Ramos (cell line): ENCODE measurements at regions not wholly inside any gene's neighbourhood (a gene's known extent, or its start where the extent isn't known, plus 50 kb on each side); places are given as distances from the start of the nearest gene placed in this dataset.
"Not testable (repeated sequence)": the region's sequence is repeated elsewhere in the genome, so short reads cannot be mapped to it uniquely, and the experiment has no call there.

ENCODE experiments used
- in situ Hi-C: fragments of 300-500 bp; cut with MboI; formaldehyde crosslinking; loops from one replicate; pipeline ENCODE4 v1.14.3; 2022; ENCODE audit warnings: low sequenced_read_pairs; ENCODE audit not compliant: unreplicated experiment

- in situ Hi-C loops, result no loop called here
Measured at GRCh38 chr3:191952609-191953008, 491.6 kb downstream of the PYDC2 start.

- in situ Hi-C loops, result no loop called here
Measured at GRCh38 chr3:191958980-191959671, 498.2 kb downstream of the PYDC2 start.

- in situ Hi-C loops, result no loop called here
Measured at GRCh38 chr3:191959876-191960413, 499.0 kb downstream of the PYDC2 start.

GRCh38 chr3:191961022-191961421 is 500.1 kb downstream of the PYDC2 start:
- in situ Hi-C loops, result no loop called here

- in situ Hi-C loops, result no loop called here
Measured at GRCh38 chr3:191961529-191961928, 500.6 kb downstream of the PYDC2 start.

- in situ Hi-C loops, result no loop called here
Measured at GRCh38 chr3:191962324-191962723, 501.4 kb downstream of the PYDC2 start.

- in situ Hi-C loops, result no loop called here
Measured at GRCh38 chr3:191963182-191963581, 502.2 kb downstream of the PYDC2 start.

GRCh38 chr3:191966556-191966955 is 505.6 kb downstream of the PYDC2 start:
- in situ Hi-C loops, result no loop called here

- in situ Hi-C loops, result no loop called here
Measured at GRCh38 chr3:191968299-191968698, 507.3 kb downstream of the PYDC2 start.

GRCh38 chr3:191972714-191973398 is 511.9 kb downstream of the PYDC2 start:
- in situ Hi-C loops, result no loop called here

- in situ Hi-C loops, result no loop called here
Measured at GRCh38 chr3:191973820-191974219, 512.9 kb downstream of the PYDC2 start.

GRCh38 chr3:191975936-191976335 is 515.0 kb downstream of the PYDC2 start:
- in situ Hi-C loops, result no loop called here

GRCh38 chr3:191980443-191980842 is 519.5 kb downstream of the PYDC2 start:
- in situ Hi-C loops, result no loop called here

- in situ Hi-C loops, result no loop called here
Measured at GRCh38 chr3:191982481-191982880, 521.5 kb downstream of the PYDC2 start.

- in situ Hi-C loops, result no loop called here
Measured at GRCh38 chr3:191985691-191986090, 524.7 kb downstream of the PYDC2 start.

- in situ Hi-C loops, result no loop called here
Measured at GRCh38 chr3:191987831-191988350, 526.9 kb downstream of the PYDC2 start.

GRCh38 chr3:191993952-191994351 is 533.0 kb downstream of the PYDC2 start:
- in situ Hi-C loops, result not testable (repeated sequence)

GRCh38 chr3:191997093-191997492 is 536.1 kb downstream of the PYDC2 start:
- in situ Hi-C loops, result no loop called here

GRCh38 chr3:191997579-191998268 is 536.8 kb downstream of the PYDC2 start:
- in situ Hi-C loops, result no loop called here

GRCh38 chr3:192001218-192001617 is 540.3 kb downstream of the PYDC2 start:
- in situ Hi-C loops, result no loop called here

- in situ Hi-C loops, result no loop called here
Measured at GRCh38 chr3:192005989-192006388, 545.0 kb downstream of the PYDC2 start.
